Glutamatergic neuron (in vitro differentiated cells): ENCODE measurements at regions not wholly inside any gene's neighbourhood (a gene's known extent, or its start where the extent isn't known, plus 50 kb on each side); places are given as distances from the start of the nearest gene placed in this dataset.

Source experiments
- DNase-seq: peaks from one replicate; pipeline ENCODE4 v3.0.0; 2022
- H3K27ac Mint-ChIP-seq: one replicate; pipeline ENCODE4 v1.8.0; 2020; ENCODE audit warnings: mild to moderate bottlenecking, mixed read lengths, inconsistent platforms; ENCODE audit not compliant: unreplicated experiment
- H3K27me3 Mint-ChIP-seq: one replicate; pipeline ENCODE4 v1.8.0; 2020; ENCODE audit warnings: mild to moderate bottlenecking, moderate library complexity, mixed read lengths, inconsistent platforms; ENCODE audit not compliant: unreplicated experiment
- H3K36me3 Mint-ChIP-seq: one replicate; pipeline ENCODE4 v1.8.0; 2020; ENCODE audit warnings: mild to moderate bottlenecking, mixed read lengths, inconsistent platforms; ENCODE audit not compliant: unreplicated experiment
- H3K4me1 Mint-ChIP-seq: one replicate; pipeline ENCODE4 v1.8.0; 2020; ENCODE audit warnings: mild to moderate bottlenecking, low read depth, mixed read lengths, inconsistent platforms; ENCODE audit not compliant: unreplicated experiment
- H3K4me3 Mint-ChIP-seq: one replicate; pipeline ENCODE4 v1.8.0; 2020; ENCODE audit warnings: mild to moderate bottlenecking, mixed read lengths, inconsistent platforms; ENCODE audit not compliant: unreplicated experiment
- H3K9me3 Mint-ChIP-seq: one replicate; pipeline ENCODE4 v1.8.0; 2020; ENCODE audit warnings: mild to moderate bottlenecking, moderate library complexity, mixed read lengths, inconsistent platforms; ENCODE audit not compliant: unreplicated experiment
- CTCF ChIP-seq: fragments of 200-600 bp; sonication (generic); IDR thresholded peaks from one replicate; pipeline ENCODE4 v1.5.0; 2021; ENCODE audit not compliant: partially characterized antibody, unreplicated experiment

DNA sequence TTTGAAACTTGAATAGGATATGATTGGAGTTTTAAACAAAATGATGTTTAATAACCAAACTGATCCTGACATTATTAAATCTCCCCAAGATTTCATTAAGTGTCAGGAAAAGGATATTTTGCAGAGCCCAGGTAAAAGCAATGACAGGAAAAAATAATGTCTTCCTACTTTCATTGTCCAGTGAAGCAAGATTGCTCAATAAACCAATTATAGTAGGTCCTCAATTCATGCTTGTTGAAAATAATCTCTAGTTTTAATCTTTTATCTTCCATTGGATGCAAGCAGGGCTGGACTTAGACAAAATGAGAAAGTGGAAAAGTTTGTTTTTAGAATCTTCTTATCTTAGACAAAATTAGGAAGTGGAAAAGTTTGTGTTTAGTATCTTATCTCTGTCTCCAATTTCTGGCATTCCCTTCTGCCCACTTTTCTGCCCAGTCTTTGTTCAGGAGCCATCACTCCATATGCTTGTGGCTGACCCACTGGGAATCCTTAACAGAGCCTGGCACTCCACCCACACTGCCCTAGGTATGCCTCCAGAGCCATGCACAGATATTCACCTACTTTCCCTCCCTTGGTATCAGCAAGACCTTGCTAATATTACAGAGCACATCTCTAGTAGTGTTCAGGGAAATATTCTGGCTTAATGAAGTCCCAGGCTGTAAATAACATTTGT is 57.0 kb upstream of the CARMIL1 start:
- no peaks in the 10 kb centered on the region for H3K36me3 Mint-ChIP-seq
- no peak for DNase-seq
- no peak for TF ChIP-seq CTCF
- no peaks in the 10 kb centered on the region for H3K27me3 Mint-ChIP-seq
- H3K4me1 Mint-ChIP-seq = peaks cover 13% of the 10 kb centered on the region
- H3K27ac Mint-ChIP-seq = no peak overlapping the region
- peaks cover 3% of the 10 kb centered on the region for H3K9me3 Mint-ChIP-seq
- H3K4me3 Mint-ChIP-seq = no peak overlapping the region

DNA sequence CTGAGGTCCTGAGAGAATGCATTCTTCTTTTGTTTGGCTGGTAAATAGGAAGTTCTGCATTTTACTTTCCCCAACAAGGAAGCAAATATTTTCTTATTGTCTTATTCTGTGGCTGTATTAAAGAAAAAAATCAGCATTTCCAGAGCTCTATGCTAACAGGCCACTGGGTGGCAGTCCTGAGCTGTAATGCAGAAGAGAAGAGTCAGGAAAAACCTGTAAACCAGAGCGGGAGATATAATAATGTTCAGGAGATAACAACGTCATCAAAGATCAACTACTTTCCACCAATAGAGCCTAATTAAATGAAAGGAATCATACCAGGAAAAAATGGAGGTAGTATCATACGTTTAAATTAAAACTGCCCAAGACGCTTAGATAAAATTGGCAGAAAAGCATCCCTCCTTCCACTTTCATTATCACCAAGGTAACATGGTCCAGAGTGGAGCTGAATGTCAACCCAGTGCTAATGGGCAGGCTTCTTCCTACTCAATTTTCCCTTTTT is 55.6 kb upstream of the CARMIL1 start:
- H3K4me3 Mint-ChIP-seq = no peak overlapping the region
- H3K27ac Mint-ChIP-seq = no peak overlapping the region
- H3K9me3 Mint-ChIP-seq = no peaks in the 10 kb centered on the region
- no peaks in the 10 kb centered on the region for H3K27me3 Mint-ChIP-seq
- peak; percentile 81 for TF ChIP-seq CTCF
- peak; percentile 75 for DNase-seq
- H3K4me1 Mint-ChIP-seq = peaks cover 5% of the 10 kb centered on the region
- no peaks in the 10 kb centered on the region for H3K36me3 Mint-ChIP-seq

DNA sequence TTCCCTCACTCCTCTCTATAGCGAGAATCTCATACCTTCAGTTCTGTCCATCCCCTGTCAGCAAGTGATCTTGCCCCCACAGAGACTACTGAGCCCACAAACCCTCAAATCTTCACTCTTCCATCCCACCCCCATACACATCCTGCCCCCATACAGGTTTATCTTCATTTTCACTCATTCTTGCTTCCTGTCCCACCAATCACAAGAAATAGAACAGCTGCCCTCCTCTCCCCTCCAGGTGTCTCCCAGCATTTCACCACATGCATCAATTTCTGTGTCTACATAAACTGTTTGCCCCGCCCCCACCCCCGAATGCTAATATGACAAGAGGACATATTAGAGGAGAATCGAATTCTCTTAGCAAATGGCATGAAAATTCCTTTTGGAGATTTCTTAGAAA is 54.9 kb upstream of the CARMIL1 start:
- H3K27ac Mint-ChIP-seq = no peak overlapping the region
- no peaks in the 10 kb centered on the region for H3K36me3 Mint-ChIP-seq
- peaks cover 2% of the 10 kb centered on the region for H3K4me1 Mint-ChIP-seq
- no peaks in the 10 kb centered on the region for H3K27me3 Mint-ChIP-seq
- no peaks in the 10 kb centered on the region for H3K9me3 Mint-ChIP-seq
- H3K4me3 Mint-ChIP-seq = no peak overlapping the region
- no peak for DNase-seq
- no peak for TF ChIP-seq CTCF

GRCh38 chr6:25227854-25228253 is 51.3 kb upstream of the CARMIL1 start:
- DNase-seq = no peak
- H3K27ac Mint-ChIP-seq = no peak overlapping the region
- no peaks in the 10 kb centered on the region for H3K36me3 Mint-ChIP-seq
- no peak overlapping the region for H3K4me3 Mint-ChIP-seq
- no peaks in the 10 kb centered on the region for H3K9me3 Mint-ChIP-seq
- no peak for TF ChIP-seq CTCF
- no peaks in the 10 kb centered on the region for H3K27me3 Mint-ChIP-seq
- H3K4me1 Mint-ChIP-seq = peaks cover 10% of the 10 kb centered on the region
